HG02610 (cell line): ENCODE measurements at regions not wholly inside any gene's neighbourhood (a gene's known extent, or its start where the extent isn't known, plus 50 kb on each side); places are given as distances from the start of the nearest gene placed in this dataset.

ENCODE experiments used
- ATAC-seq: cut with Tn5 transposase; IDR thresholded peaks from one replicate; pipeline ENCODE4 v1.9.1; 2021; ENCODE audit warnings: mild to moderate bottlenecking, moderate library complexity; ENCODE audit not compliant: unreplicated experiment

GRCh38 chr7:94261067-94261466, 133.6 kb upstream of the COL1A2 start:
- ATAC-seq: no peak

GRCh38 chr7:94264756-94265155, 129.9 kb upstream of the COL1A2 start:
- ATAC-seq: no peak

- no peak for ATAC-seq
Observed at GRCh38 chr7:94265456-94265855, 129.2 kb upstream of the COL1A2 start.

- ATAC-seq: no peak
Observed at GRCh38 chr7:94266238-94266644, 128.5 kb upstream of the COL1A2 start.

GRCh38 chr7:94270772-94271171, 123.9 kb upstream of the COL1A2 start:
- no peak for ATAC-seq

- ATAC-seq: no peak
Observed at GRCh38 chr7:94272821-94273583, 121.7 kb upstream of the COL1A2 start.

- ATAC-seq: no peak
Observed at GRCh38 chr7:94274828-94275227, 119.9 kb upstream of the COL1A2 start.

- no peak for ATAC-seq
Observed at GRCh38 chr7:94276027-94276426, 118.7 kb upstream of the COL1A2 start.

GRCh38 chr7:94276795-94277194, 117.9 kb upstream of the COL1A2 start:
- ATAC-seq: no peak

- ATAC-seq: no peak
Observed at GRCh38 chr7:94277236-94277635, 117.5 kb upstream of the COL1A2 start.

- no peak for ATAC-seq
Observed at GRCh38 chr7:94280851-94281250, 113.8 kb upstream of the COL1A2 start.

- ATAC-seq: no peak
Observed at GRCh38 chr7:94284104-94284503, 110.6 kb upstream of the COL1A2 start.

- ATAC-seq: no peak
Observed at GRCh38 chr7:94286111-94286510, 108.6 kb upstream of the COL1A2 start.

GRCh38 chr7:94288096-94288495, 106.6 kb upstream of the COL1A2 start:
- no peak for ATAC-seq

GRCh38 chr7:94289071-94289470, 105.6 kb upstream of the COL1A2 start:
- ATAC-seq: no peak

- no peak for ATAC-seq
Observed at GRCh38 chr7:94294471-94295131, 100.1 kb upstream of the COL1A2 start.

GRCh38 chr7:94295850-94296249, 98.8 kb upstream of the COL1A2 start:
- ATAC-seq: no peak

- ATAC-seq: no peak
Observed at GRCh38 chr7:94296881-94297280, 97.8 kb upstream of the COL1A2 start.

GRCh38 chr7:94297397-94297838, 97.3 kb upstream of the COL1A2 start:
- no peak for ATAC-seq

- no peak for ATAC-seq
Observed at GRCh38 chr7:94298943-94299342, 95.8 kb upstream of the COL1A2 start.

- ATAC-seq: no peak
Observed at GRCh38 chr7:94300176-94300835, 94.4 kb upstream of the COL1A2 start.

GRCh38 chr7:94301024-94301586, 93.6 kb upstream of the COL1A2 start:
- ATAC-seq: no peak
